ENCODE measurements at regions not wholly inside any gene's neighbourhood (a gene's known extent, or its start where the extent isn't known, plus 50 kb on each side); places are given as distances from the start of the nearest gene placed in this dataset.

GRCh38 chr12:75606956-75607355 lies 95.5 kb upstream of the KRR1 start:
- BruUV-seq (replicated peaks): no TSS peak
- no peaks in the 10 kb centered on the region for H3K4me1 ChIP-seq (replicated peaks in 1 of 2; ENCODE audit: control insufficient read depth in 2 of 2, insufficient read depth in 2 of 2, low read length in 2 of 2)
- intact Hi-C loops (cut with micrococcal nuclease): no loop called here
- H4K20me1 ChIP-seq (replicated peaks; ENCODE audit: control insufficient read depth, insufficient read depth, low read length): no peaks in the 10 kb centered on the region
- no peaks in the 10 kb centered on the region for H3K9me3 ChIP-seq (replicated peaks; ENCODE audit: control insufficient read depth, insufficient read depth, low read depth, low read length)
- no peak overlapping the region for H3K27ac ChIP-seq (ENCODE audit: extremely low read depth, low read depth, low read length)
- H3K27me3 ChIP-seq (ENCODE audit: control insufficient read depth in 2 of 2, insufficient read depth in 2 of 2, low read length in 2 of 2): no peaks in the 10 kb centered on the region
- H3K79me2 ChIP-seq (ENCODE audit: control insufficient read depth, insufficient read depth, low read length): no peaks in the 10 kb centered on the region
- POLR2A ChIA-PET: interaction anchor here (0.5 to 0.7 kb wide), 2 partner anchors 109 to 952 kb away, joined by 3 read pairs; no protein-coding TSS in a partner anchor
- no peak overlapping the region for H2AFZ ChIP-seq (ENCODE audit: low read depth, low read length)
- no peaks in the 10 kb centered on the region for H3K36me3 ChIP-seq (ENCODE audit: control insufficient read depth, insufficient read depth, low read length)
- H3K9ac ChIP-seq (ENCODE audit: insufficient read depth in 1 of 2, low read depth in 2 of 2, low read length in 2 of 2): no peak overlapping the region
- ATAC-seq (no peak), FAIRE-seq (no peak), DNase-seq (ENCODE audit: extremely low read depth in 1 of 4, low spot score in 3 of 4) (no peak)
- CTCF ChIA-PET (ENCODE audit: low intra/inter-chr PET ratio): no interaction called here
- WGBS (ENCODE audit: insufficient coverage, low coverage, missing lambda C conversion rate): 0% methylated on average over 3 of the region's 3 CpGs
- no peak overlapping the region for H3K4me2 ChIP-seq (ENCODE audit: insufficient read depth, low read length)
- in situ Hi-C loops (cut with MboI): no loop called here
- TF ChIP-seq SAFB2 (IDR thresholded peaks at IDR 0.05; ENCODE audit: borderline replicate concordance, low read depth, low read length, severe bottlenecking): no peak
- H3K9me1 ChIP-seq (ENCODE audit: control insufficient read depth, insufficient read depth, low read length): no peaks in the 10 kb centered on the region
- no peak overlapping the region for H3K4me3 ChIP-seq

GRCh38 chr12:75606151-75606550 lies 94.7 kb upstream of the KRR1 start:
- Histone ChIP-seq H2AFZ (ENCODE audit: low read depth, low read length) (no peak overlapping the region), H3K27ac (ENCODE audit: extremely low read depth, low read depth, low read length) (no peak overlapping the region), H4K20me1 (replicated peaks; ENCODE audit: control insufficient read depth, insufficient read depth, low read length) (no peaks in the 10 kb centered on the region), H3K4me1 (replicated peaks in 1 of 2; ENCODE audit: control insufficient read depth in 2 of 2, insufficient read depth in 2 of 2, low read length in 2 of 2) (no peaks in the 10 kb centered on the region), H3K9ac (ENCODE audit: insufficient read depth in 1 of 2, low read depth in 2 of 2, low read length in 2 of 2) (no peak overlapping the region), H3K36me3 (ENCODE audit: control insufficient read depth, insufficient read depth, low read length) (no peaks in the 10 kb centered on the region), H3K4me2 (ENCODE audit: insufficient read depth, low read length) (no peak overlapping the region), H3K79me2 (ENCODE audit: control insufficient read depth, insufficient read depth, low read length) (no peaks in the 10 kb centered on the region), H3K4me3 (no peak overlapping the region), H3K27me3 (ENCODE audit: control insufficient read depth in 2 of 2, insufficient read depth in 2 of 2, low read length in 2 of 2) (no peaks in the 10 kb centered on the region), H3K9me3 (replicated peaks; ENCODE audit: control insufficient read depth, insufficient read depth, low read depth, low read length) (no peaks in the 10 kb centered on the region), H3K9me1 (ENCODE audit: control insufficient read depth, insufficient read depth, low read length) (no peaks in the 10 kb centered on the region)
- intact Hi-C loops (cut with micrococcal nuclease): no loop called here
- DNase-seq (ENCODE audit: extremely low read depth in 1 of 4, low spot score in 3 of 4): no peak
- no peak for ATAC-seq
- BruUV-seq (replicated peaks): no TSS peak
- no peak for FAIRE-seq
- CTCF ChIA-PET (ENCODE audit: low intra/inter-chr PET ratio): no interaction called here
- no peak for TF ChIP-seq ZFP1 (CRISPR knock-in tag; IDR thresholded peaks at IDR 0.05)
- TF ChIP-seq CREB5 (CRISPR knock-in tag; IDR thresholded peaks at IDR 0.05): no peak
- no peak for TF ChIP-seq BACH1 (tag; IDR thresholded peaks at IDR 0.05)
- TF ChIP-seq TRIM25 (IDR thresholded peaks at IDR 0.05; ENCODE audit: borderline replicate concordance): no peak
- TF ChIP-seq ZNF512 (tag; IDR thresholded peaks at IDR 0.05): no peak
- no peak for TF ChIP-seq SUPT5H (IDR thresholded peaks at IDR 0.05)
- POLR2A ChIA-PET: no interaction called here
- WGBS (ENCODE audit: insufficient coverage, low coverage, missing lambda C conversion rate): 12% methylated on average over 2 of the region's 2 CpGs
- in situ Hi-C loops (cut with MboI): no loop called here
